Tongue (tissue), 1 donor: ENCODE measurements at regions not wholly inside any gene's neighbourhood (a gene's known extent, or its start where the extent isn't known, plus 50 kb on each side); places are given as distances from the start of the nearest gene placed in this dataset.
A peak's percentile ranks its signal among the peaks of the same experiment; 100 is the strongest.
"Not testable (repeated sequence)": the region's sequence is repeated elsewhere in the genome, so short reads cannot be mapped to it uniquely, and the experiment has no call there.

Experiments
- DNase-seq: peaks from one replicate; pipeline ENCODE4 v3.0.0-alpha.2; 2015

GRCh38 chr12:32010631-32011336 lies 51.6 kb downstream of the RESF1 start:
- DNase-seq: no peak

GRCh38 chr12:32012249-32012785 lies 53.1 kb downstream of the RESF1 start:
- DNase-seq: no peak

GRCh38 chr12:32015036-32015435 lies 55.8 kb downstream of the RESF1 start:
- DNase-seq: no peak

- no peak for DNase-seq
Observed at GRCh38 chr12:32016680-32017482, 57.7 kb downstream of the RESF1 start.

GRCh38 chr12:32021346-32021773 lies 62.1 kb downstream of the RESF1 start:
- DNase-seq: no peak

- not testable (repeated sequence) for DNase-seq
Observed at GRCh38 chr12:32022387-32022786, 63.2 kb downstream of the RESF1 start.

GRCh38 chr12:32023861-32024260 lies 64.6 kb downstream of the RESF1 start:
- DNase-seq: not testable (repeated sequence)

GRCh38 chr12:32024884-32025592 lies 65.8 kb downstream of the RESF1 start:
- DNase-seq: no peak

GRCh38 chr12:32025906-32026305 lies 66.7 kb downstream of the RESF1 start:
- DNase-seq: no peak

GRCh38 chr12:32027684-32028365 lies 68.6 kb downstream of the RESF1 start:
- no peak for DNase-seq

- DNase-seq: no peak
Observed at GRCh38 chr12:32030151-32030550, 70.9 kb downstream of the RESF1 start.

- no peak for DNase-seq
Observed at GRCh38 chr12:32030676-32031075, 71.5 kb downstream of the RESF1 start.

- DNase-seq: peak; percentile 22
Observed at GRCh38 chr12:32031109-32031508, 71.9 kb downstream of the RESF1 start.

- peak; percentile 64 for DNase-seq
Observed at GRCh38 chr12:32032205-32032810, 73.1 kb downstream of the RESF1 start.

- peak; percentile 10 for DNase-seq
Observed at GRCh38 chr12:32033406-32033805, 73.2 kb upstream of the BICD1 start.

GRCh38 chr12:32034045-32034444 lies 72.6 kb upstream of the BICD1 start:
- DNase-seq: no peak

GRCh38 chr12:32036477-32037263 lies 70.0 kb upstream of the BICD1 start:
- no peak for DNase-seq

GRCh38 chr12:32039347-32039746 lies 67.3 kb upstream of the BICD1 start:
- DNase-seq: peak; percentile 80

GRCh38 chr12:32039917-32040575 lies 66.6 kb upstream of the BICD1 start:
- no peak for DNase-seq

- DNase-seq: no peak
Observed at GRCh38 chr12:32043928-32044549, 62.6 kb upstream of the BICD1 start.
